Stimulated activated CD4-positive, alpha-beta T cell treated with anti-CD3 and anti-CD28 coated beads, TNF-alpha, amount 100 ng/mL, for 24 hours (primary cell): ENCODE measurements at regions not wholly inside any gene's neighbourhood (a gene's known extent, or its start where the extent isn't known, plus 50 kb on each side); places are given as distances from the start of the nearest gene placed in this dataset.

Source experiments
- DNase-seq, 3 experiments: peaks; one replicate each; pipeline ENCODE4 v3.0.0-alpha.2; 2020; ENCODE audit warnings: low read depth in 3 of 3

GRCh38 chr6:11358904-11359830, 126.7 kb upstream of the NEDD9 start:
- DNase-seq = no peak

GRCh38 chr6:11357285-11357684, 124.8 kb upstream of the NEDD9 start:
- no peak for DNase-seq

- no peak for DNase-seq
These were observed 124.1 kb upstream of the NEDD9 start for GRCh38 chr6:11356404-11357155.

- peak; percentile 56 to 81 (median 60) for DNase-seq
These were observed 121.5 kb upstream of the NEDD9 start for GRCh38 chr6:11353921-11354389.

- no peak for DNase-seq
These were observed 117.8 kb upstream of the NEDD9 start for GRCh38 chr6:11350294-11350693.

- DNase-seq = no peak
These were observed 117.4 kb upstream of the NEDD9 start for GRCh38 chr6:11349880-11350279.

- DNase-seq = no peak
These were observed 114.0 kb upstream of the NEDD9 start for GRCh38 chr6:11346516-11346915.

- no peak for DNase-seq
These were observed 113.1 kb upstream of the NEDD9 start for GRCh38 chr6:11345536-11345935.

- no peak for DNase-seq
These were observed 111.7 kb upstream of the NEDD9 start for GRCh38 chr6:11343963-11344723.

GRCh38 chr6:11341867-11342266, 109.4 kb upstream of the NEDD9 start:
- DNase-seq = no peak

- no peak for DNase-seq
These were observed 108.8 kb upstream of the NEDD9 start for GRCh38 chr6:11341303-11341702.

- no peak for DNase-seq
These were observed 106.9 kb upstream of the NEDD9 start for GRCh38 chr6:11339380-11339779.

- DNase-seq = no peak
These were observed 104.8 kb upstream of the NEDD9 start for GRCh38 chr6:11337306-11337705.

- no peak for DNase-seq
These were observed 103.4 kb upstream of the NEDD9 start for GRCh38 chr6:11335826-11336225.

- DNase-seq = no peak
These were observed 100.8 kb upstream of the NEDD9 start for GRCh38 chr6:11333132-11333849.

GRCh38 chr6:11332463-11332862, 100.0 kb upstream of the NEDD9 start:
- no peak for DNase-seq

- DNase-seq = no peak
These were observed 98.6 kb upstream of the NEDD9 start for GRCh38 chr6:11331111-11331510.

GRCh38 chr6:11330413-11330760, 97.9 kb upstream of the NEDD9 start:
- no peak for DNase-seq

- no peak for DNase-seq
These were observed 97.4 kb upstream of the NEDD9 start for GRCh38 chr6:11329726-11330412.

- DNase-seq = no peak
These were observed 96.3 kb upstream of the NEDD9 start for GRCh38 chr6:11328613-11329247.
